K562 (cell line): ENCODE measurements at regions not wholly inside any gene's neighbourhood (a gene's known extent, or its start where the extent isn't known, plus 50 kb on each side); places are given as distances from the start of the nearest gene placed in this dataset.

Experiments
- ATAC-seq: fragments of 200-7000 bp; cut with Tn5 transposase; 3 replicates; pipeline ENCODE4 v1.9.1; 2020; ENCODE audit warnings: moderate library complexity
- BruUV-seq: library from RNA; stranded (reverse); fragments of 400-500 nt; replicated peaks from 2 replicates; lab custom pipeline; 2021; lab: Mats Ljungman, UMichigan
- CTCF ChIA-PET: fragments of 300-600 bp; formaldehyde crosslinking; extraction: SDS; loops from one replicate; lab custom pipeline; 2021; ENCODE audit warnings: low intra/inter-chr PET ratio; lab: Yijun Ruan, JAX
- POLR2A ChIA-PET: fragments of 300-600, 350-650 bp; sonication (Branson Sonifier 250); formaldehyde crosslinking; extraction: SDS; loops from one replicate; lab custom pipeline; 2021; ENCODE audit warnings: antibody characterized with exemption, inconsistent platforms; lab: Yijun Ruan, JAX
- DNase-seq, 4 experiments: peaks; one replicate each; pipeline versions ENCODE4 v3.0.0 to v3.0.0-alpha.2; 2011 to 2018; ENCODE audit warnings: low spot score in 3 of 4, mixed read lengths in 3 of 4; ENCODE audit errors: extremely low read depth in 1 of 4
- FAIRE-seq: peaks from 2 replicates; lab custom pipeline; 2011; peaks lifted over from hg19 to GRCh38; lab: Jason Lieb, UNC
- H2AFZ ChIP-seq: 2 replicates; pipeline ENCODE4 v1.6.0; 2011; ENCODE audit warnings: low read depth, low read length, control low read depth, inconsistent platforms
- H3K27ac ChIP-seq: fragments of 200-600 bp; 3 replicates; pipeline ENCODE4 v1.8.0; 2011; ENCODE audit warnings: low read depth, mild to moderate bottlenecking, control low read depth, inconsistent platforms, low read length, moderate library complexity, mixed read lengths; ENCODE audit errors: extremely low read depth
- H3K27me3 ChIP-seq, 2 experiments: fragments of 300-600 bp in 1 of 2; 2 replicates in 1 of 2; 3 replicates in 1 of 2; pipeline versions ENCODE4 v1.6.0 to v1.8.0; 2011; ENCODE audit warnings: inconsistent platforms in 2 of 2, low read length in 2 of 2, mild to moderate bottlenecking in 1 of 2, mixed read lengths in 1 of 2, moderate library complexity in 1 of 2; ENCODE audit not compliant: control insufficient read depth in 2 of 2, insufficient read depth in 2 of 2
- H3K36me3 ChIP-seq: fragments of 300-600 bp; 3 replicates; pipeline ENCODE4 v1.8.0; 2011; ENCODE audit warnings: mild to moderate bottlenecking, low read length, inconsistent platforms; ENCODE audit not compliant: control insufficient read depth, insufficient read depth
- H3K4me1 ChIP-seq, 2 experiments: fragments of 200-600 bp in 1 of 2; replicated peaks in 1 of 2; 2 replicates in 1 of 2; 3 replicates in 1 of 2; pipeline versions ENCODE4 v1.5.1 to v1.8.0; 2011; ENCODE audit warnings: inconsistent platforms in 2 of 2, low read length in 2 of 2, mild to moderate bottlenecking in 1 of 2, mixed read lengths in 1 of 2, moderate library complexity in 1 of 2; ENCODE audit not compliant: control insufficient read depth in 2 of 2, insufficient read depth in 2 of 2
- H3K4me2 ChIP-seq: 2 replicates; pipeline ENCODE4 v1.6.1; 2011; ENCODE audit warnings: low read length, control low read depth, inconsistent platforms, mixed read lengths; ENCODE audit not compliant: insufficient read depth
- H3K4me3 ChIP-seq: fragments of 200-600 bp; sonication (generic), shearing (Covaris generic); 2 replicates; pipeline ENCODE4 v1.5.1; 2016; ENCODE audit warnings: control low read depth, inconsistent platforms
- H3K79me2 ChIP-seq: fragments of 200-600 bp; 3 replicates; pipeline ENCODE4 v1.8.0; 2011; ENCODE audit warnings: low read length, inconsistent platforms; ENCODE audit not compliant: control insufficient read depth, insufficient read depth
- H3K9ac ChIP-seq, 2 experiments: 2 replicates each; pipeline versions ENCODE4 v1.6.0 to v1.6.1; 2011; ENCODE audit warnings: low read depth in 2 of 2, low read length in 2 of 2, control low read depth in 1 of 2, inconsistent platforms in 1 of 2, mild to moderate bottlenecking in 1 of 2, mixed read lengths in 1 of 2; ENCODE audit not compliant: insufficient read depth in 1 of 2
- H3K9me1 ChIP-seq: one replicate; pipeline ENCODE4 v1.6.0; 2011; ENCODE audit warnings: inconsistent platforms, mild to moderate bottlenecking, low read length, moderate library complexity; ENCODE audit not compliant: control insufficient read depth, insufficient read depth
- H3K9me3 ChIP-seq: replicated peaks from 2 replicates; pipeline ENCODE4 v1.5.1; 2011; ENCODE audit warnings: low read depth, low read length, inconsistent platforms; ENCODE audit not compliant: control insufficient read depth, insufficient read depth
- H4K20me1 ChIP-seq: replicated peaks from 2 replicates; pipeline ENCODE4 v1.6.1; 2011; ENCODE audit warnings: low read length, inconsistent platforms, mixed read lengths; ENCODE audit not compliant: control insufficient read depth, insufficient read depth
- GABPA ChIP-seq: fragments of 200-800 bp; sonication (Bioruptor generic); conservative IDR thresholded peaks from 2 replicates; pipeline ENCODE4 v1.6.1; 2016; ENCODE audit warnings: low read depth, missing genetic modification characterization, missing compliant biosample characterization
- GTF2E2 ChIP-seq: fragments of 200-800 bp; sonication (Bioruptor generic); IDR thresholded peaks from 2 replicates; pipeline ENCODE4 v1.6.1; 2016; ENCODE audit warnings: missing genetic modification characterization, missing compliant biosample characterization
- MIER1 ChIP-seq: fragments of 450-650 bp; IDR thresholded peaks from 2 replicates; pipeline ENCODE4 v1.6.1; 2016; ENCODE audit warnings: antibody characterized with exemption, mild to moderate bottlenecking, low read depth
- POLR2A ChIP-seq: fragments of 450-650 bp; conservative IDR thresholded peaks from 2 replicates; pipeline ENCODE4 v1.6.1; 2016
- in situ Hi-C: fragments of 300-500 bp; cut with MboI; formaldehyde crosslinking; loops from 4 replicates; pipeline ENCODE4 v1.15.0; 2018; ENCODE audit warnings: inconsistent platforms, mixed read lengths
- intact Hi-C: fragments of 100-400 bp; cut with micrococcal nuclease; formaldehyde crosslinking; loops from 2 replicates; pipeline ENCODE4 v1.14.2; 2022
- TF ChIP-seq, protein P1 (sequence below), 2 experiments: fragments of 450-650 bp; IDR thresholded peaks; 2 replicates each; pipeline ENCODE4 v1.6.1; 2016; ENCODE audit warnings: mild to moderate bottlenecking in 2 of 2, borderline replicate concordance in 1 of 2, low read depth in 1 of 2, moderate library complexity in 1 of 2
- TF ChIP-seq, protein P2 (sequence below): sonication (generic); formaldehyde crosslinking; IDR thresholded peaks from 2 replicates; pipeline ENCODE4 v1.9.0; 2022; ENCODE audit warnings: mild to moderate bottlenecking, missing genetic modification reagents

DNA sequence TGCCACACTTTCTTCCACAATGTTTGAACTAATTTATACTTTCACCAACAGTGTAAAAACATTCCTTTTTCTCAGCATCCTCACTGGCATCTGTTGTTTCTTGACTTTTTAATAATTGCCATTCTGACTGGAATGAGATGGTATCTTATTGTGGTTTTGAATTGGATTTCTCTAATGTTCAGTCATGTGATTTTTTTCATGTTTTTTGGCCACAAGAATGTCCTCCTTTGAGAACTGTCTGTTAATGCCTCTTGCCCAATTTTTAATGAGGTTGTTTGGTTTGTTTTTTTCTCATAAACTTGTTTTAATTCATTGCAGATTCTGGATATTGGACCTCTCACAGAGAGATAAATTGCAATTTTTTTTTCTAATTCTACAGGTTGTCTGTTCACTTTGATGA, 1195.2 kb downstream of the TECRL start:
- Histone ChIP-seq H3K27ac (no peak overlapping the region), H3K9me1 (no peaks in the 10 kb centered on the region), H3K79me2 (no peaks in the 10 kb centered on the region), H3K4me1 (no peaks in the 10 kb centered on the region), H3K36me3 (no peaks in the 10 kb centered on the region), H3K27me3 (no peaks in the 10 kb centered on the region), H2AFZ (no peak overlapping the region), H3K4me3 (no peak overlapping the region), H3K4me2 (no peak overlapping the region), H4K20me1 (no peaks in the 10 kb centered on the region), H3K9me3 (no peaks in the 10 kb centered on the region), H3K9ac (no peak overlapping the region)
- BruUV-seq = no TSS peak
- DNase-seq (no peak), ATAC-seq (no peak), FAIRE-seq (no peak)
- intact Hi-C loops (no loop called here), in situ Hi-C loops (no loop called here)
- TF ChIP-seq GABPA (no peak), POLR2A (no peak), GTF2E2 (tag) (no peak), MIER1 (no peak)
- TF ChIP-seq, protein P1, sequence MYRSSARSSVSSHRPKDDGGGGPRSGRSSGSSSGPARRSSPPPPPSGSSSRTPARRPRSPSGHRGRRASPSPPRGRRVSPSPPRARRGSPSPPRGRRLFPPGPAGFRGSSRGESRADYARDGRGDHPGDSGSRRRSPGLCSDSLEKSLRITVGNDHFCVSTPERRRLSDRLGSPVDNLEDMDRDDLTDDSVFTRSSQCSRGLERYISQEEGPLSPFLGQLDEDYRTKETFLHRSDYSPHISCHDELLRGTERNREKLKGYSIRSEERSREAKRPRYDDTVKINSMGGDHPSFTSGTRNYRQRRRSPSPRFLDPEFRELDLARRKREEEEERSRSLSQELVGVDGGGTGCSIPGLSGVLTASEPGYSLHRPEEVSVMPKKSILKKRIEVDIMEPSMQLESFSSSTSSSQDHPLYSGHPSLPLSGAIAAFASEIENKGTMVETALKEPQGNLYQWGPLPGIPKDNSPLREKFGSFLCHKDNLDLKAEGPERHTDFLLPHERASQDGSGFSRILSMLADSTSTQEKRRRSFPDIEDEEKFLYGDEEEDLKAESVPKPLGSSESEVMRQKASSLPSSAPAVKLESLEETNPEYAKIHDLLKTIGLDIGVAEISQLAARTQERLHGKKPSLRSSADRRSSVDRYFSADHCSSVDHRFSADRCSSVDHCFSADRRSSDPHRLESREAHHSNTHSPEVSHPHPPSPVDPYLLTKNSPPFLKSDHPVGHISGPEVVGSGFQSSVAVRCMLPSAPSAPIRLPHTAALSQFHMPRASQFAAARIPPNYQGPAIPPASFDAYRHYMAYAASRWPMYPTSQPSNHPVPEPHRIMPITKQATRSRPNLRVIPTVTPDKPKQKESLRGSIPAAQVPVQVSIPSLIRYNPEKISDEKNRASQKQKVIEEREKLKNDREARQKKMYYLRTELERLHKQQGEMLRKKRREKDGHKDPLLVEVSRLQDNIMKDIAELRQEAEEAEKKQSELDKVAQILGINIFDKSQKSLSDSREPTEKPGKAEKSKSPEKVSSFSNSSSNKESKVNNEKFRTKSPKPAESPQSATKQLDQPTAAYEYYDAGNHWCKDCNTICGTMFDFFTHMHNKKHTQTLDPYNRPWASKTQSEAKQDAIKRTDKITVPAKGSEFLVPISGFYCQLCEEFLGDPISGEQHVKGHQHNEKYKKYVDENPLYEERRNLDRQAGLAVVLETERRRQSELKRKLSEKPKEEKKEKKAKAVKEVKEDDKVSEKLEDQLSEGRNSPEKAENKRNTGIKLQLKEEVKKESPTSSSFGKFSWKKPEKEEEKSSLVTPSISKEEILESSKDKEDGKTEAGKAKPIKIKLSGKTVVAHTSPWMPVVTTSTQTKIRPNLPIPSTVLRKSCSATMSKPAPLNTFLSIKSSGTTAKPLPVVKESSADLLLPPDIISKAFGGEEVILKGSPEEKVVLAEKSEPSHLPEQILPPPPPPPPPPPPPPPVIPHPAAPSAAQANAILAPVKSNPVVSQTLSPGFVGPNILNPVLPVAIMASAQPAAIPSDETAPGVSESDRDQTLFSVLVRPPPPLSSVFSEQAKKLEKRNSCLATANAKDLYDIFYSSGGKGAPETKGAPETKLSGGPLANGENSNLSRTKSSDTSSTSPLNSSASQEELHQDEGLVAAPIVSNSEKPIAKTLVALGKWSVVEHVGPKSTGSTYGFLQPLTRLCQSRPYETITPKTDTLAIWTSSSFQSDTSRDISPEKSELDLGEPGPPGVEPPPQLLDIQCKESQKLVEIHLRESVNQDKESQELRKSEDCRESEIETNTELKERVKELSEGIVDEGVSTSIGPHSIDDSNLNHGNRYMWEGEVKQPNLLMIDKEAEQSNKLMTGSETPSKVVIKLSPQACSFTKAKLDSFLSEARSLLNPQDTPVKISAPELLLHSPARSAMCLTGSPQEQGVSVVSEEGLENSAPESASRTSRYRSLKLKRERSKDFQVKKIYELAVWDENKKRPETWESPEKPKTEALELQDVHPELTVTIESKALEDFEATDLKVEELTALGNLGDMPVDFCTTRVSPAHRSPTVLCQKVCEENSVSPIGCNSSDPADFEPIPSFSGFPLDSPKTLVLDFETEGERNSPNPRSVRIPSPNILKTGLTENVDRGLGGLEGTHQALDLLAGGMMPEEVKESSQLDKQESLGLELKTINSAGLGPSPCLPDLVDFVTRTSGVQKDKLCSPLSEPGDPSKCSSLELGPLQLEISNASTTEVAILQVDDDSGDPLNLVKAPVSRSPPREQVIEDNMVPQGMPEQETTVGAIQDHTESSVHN (IDR thresholded peaks at IDR 0.05; ENCODE audit: borderline replicate concordance in 1 of 2, low read depth in 1 of 2) = no peak
- TF ChIP-seq, protein P2, sequence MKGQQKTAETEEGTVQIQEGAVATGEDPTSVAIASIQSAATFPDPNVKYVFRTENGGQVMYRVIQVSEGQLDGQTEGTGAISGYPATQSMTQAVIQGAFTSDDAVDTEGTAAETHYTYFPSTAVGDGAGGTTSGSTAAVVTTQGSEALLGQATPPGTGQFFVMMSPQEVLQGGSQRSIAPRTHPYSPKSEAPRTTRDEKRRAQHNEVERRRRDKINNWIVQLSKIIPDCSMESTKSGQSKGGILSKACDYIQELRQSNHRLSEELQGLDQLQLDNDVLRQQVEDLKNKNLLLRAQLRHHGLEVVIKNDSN (CRISPR knock-in tag) = no peak
- CTCF ChIA-PET = no interaction called here
- POLR2A ChIA-PET = no interaction called here
